ENCODE measurements at regions not wholly inside any gene's neighbourhood (a gene's known extent, or its start where the extent isn't known, plus 50 kb on each side); places are given as distances from the start of the nearest gene placed in this dataset.

DNA sequence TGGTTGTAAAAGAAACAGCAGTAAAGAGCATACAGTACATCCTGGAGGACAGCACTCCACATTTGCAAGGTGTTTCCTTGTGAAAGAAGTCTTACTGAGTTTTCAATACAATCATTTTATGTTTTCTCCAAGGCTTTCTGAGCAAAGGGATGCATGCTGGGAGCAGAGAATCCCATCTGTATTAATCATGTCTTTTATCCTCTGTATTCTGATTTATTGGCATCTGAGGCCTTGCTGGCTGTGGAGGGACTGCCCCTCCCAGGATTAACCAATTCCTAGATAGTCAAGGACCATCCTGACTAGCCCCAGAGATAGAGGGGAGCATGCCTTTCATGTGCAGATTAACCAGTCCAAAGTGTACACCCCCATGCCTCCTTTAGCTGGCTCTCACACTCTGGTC, 476.3 kb downstream of the SIPA1L2 start:
- H3K4me3 ChIP-seq (ENCODE audit: low read length) = no peak overlapping the region
- no peak for DNase-seq (ENCODE audit: low read depth)
- TF ChIP-seq, protein P1, sequence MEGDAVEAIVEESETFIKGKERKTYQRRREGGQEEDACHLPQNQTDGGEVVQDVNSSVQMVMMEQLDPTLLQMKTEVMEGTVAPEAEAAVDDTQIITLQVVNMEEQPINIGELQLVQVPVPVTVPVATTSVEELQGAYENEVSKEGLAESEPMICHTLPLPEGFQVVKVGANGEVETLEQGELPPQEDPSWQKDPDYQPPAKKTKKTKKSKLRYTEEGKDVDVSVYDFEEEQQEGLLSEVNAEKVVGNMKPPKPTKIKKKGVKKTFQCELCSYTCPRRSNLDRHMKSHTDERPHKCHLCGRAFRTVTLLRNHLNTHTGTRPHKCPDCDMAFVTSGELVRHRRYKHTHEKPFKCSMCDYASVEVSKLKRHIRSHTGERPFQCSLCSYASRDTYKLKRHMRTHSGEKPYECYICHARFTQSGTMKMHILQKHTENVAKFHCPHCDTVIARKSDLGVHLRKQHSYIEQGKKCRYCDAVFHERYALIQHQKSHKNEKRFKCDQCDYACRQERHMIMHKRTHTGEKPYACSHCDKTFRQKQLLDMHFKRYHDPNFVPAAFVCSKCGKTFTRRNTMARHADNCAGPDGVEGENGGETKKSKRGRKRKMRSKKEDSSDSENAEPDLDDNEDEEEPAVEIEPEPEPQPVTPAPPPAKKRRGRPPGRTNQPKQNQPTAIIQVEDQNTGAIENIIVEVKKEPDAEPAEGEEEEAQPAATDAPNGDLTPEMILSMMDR (conservative IDR thresholded peaks at IDR 0.05; ENCODE audit: low read length) = no peak

DNA sequence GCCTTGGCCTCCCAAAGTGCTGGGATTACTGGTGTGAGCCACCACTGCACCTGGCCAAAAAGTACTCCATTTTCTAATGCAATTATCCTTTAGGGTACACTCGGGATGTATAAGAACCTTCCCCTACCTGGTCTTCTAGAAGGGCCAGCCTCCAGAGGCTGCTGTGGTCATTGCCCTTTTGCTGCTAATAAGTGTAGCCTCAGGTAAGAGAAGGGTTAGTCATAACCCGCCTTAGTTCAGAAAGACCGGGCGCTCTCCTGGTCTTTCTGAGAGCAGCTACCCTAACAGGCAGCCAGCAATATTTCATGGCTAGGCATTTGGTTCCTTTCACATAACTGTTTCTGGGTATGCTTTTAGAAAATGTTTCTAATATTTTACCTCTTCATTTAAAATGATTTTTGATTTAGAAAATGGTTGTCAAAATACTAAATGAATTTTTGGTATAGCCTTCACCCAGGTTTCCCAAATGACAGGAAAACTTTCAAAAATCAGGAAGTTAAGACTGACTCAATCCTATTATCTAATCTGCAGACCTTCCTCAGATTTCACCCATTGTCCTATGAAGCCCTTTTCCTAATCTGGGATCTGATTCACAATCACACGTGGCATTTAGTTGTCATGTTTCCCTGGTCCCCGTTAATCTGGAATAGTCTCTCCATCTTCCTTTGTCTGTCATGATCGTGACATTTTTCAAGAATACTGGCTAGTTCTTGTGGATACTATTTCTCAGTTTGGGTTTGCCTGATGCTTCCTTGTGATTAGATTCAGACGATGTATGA, 479.0 kb downstream of the SIPA1L2 start:
- DNase-seq (ENCODE audit: low read depth) = no peak
- H3K4me3 ChIP-seq (ENCODE audit: low read length) = no peak overlapping the region
- TF ChIP-seq, protein P1 (conservative IDR thresholded peaks at IDR 0.05; ENCODE audit: low read length) = no peak

DNA sequence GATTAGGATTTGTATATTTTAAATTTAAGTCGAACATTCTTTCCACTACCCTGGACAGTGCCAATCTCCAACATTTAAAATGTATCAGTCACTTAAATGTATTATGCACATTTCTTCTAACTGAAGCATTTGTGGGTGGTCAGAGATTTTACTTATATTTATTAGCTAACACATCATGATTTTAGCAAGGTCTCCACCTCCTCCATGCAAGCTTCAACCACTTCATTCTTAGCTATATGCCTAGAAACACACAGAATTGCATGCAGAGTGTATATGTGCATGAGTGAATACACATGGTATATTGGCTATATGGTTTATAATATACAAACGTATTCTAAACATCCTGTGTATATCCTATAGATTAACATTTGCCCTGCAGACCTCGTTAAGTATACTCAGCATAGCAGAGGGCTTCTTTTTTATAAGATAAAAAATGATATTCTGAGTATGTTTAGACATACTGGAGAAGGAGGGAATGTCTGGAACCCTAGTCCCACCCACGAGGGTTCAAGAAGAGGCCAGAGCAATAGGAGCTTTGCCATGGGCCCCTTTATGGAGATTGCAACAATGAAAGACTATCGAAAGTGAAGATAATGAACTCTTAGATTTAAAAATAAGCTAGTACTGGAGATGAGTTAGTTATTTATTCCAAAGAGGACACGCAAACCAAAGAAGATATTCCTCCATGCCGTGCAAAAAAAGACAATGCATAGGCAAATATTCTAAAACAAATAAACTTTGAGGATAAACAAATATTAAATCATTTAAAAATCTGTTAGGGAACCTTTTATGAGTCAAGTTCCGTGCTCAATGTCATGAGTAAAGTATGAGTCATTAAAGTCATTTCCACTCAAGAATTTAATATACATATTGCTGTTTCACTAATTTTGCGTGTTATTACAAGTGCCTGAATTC, 480.4 kb downstream of the SIPA1L2 start:
- no peak overlapping the region for H3K4me3 ChIP-seq (ENCODE audit: low read length)
- TF ChIP-seq, protein P1 (conservative IDR thresholded peaks at IDR 0.05; ENCODE audit: low read length) = no peak
- peak; percentile 25 for DNase-seq (ENCODE audit: low read depth)

DNA sequence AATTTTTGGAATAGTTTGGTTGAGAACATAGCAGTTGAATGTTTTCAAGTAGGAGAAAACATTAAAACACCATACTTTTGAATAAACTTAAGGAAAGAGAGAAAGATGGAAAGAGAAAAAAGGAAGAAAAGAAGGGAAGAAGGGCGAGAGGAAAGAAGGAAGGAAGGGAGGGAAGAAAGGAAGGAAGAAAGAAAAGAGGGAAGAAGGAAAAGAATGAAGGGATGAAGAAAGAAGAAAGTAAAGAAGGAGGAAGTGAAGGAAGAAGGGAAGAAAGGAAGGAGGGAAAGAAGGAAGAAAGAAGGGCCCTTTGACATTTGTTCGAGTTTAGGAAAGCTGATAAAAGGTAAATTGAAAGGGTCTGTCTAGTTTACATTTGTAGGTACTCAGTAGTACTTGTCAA, 482.7 kb downstream of the SIPA1L2 start:
- H3K4me3 ChIP-seq (ENCODE audit: low read length) = no peak overlapping the region
- TF ChIP-seq, protein P1 (conservative IDR thresholded peaks at IDR 0.05; ENCODE audit: low read length) = no peak
- no peak for DNase-seq (ENCODE audit: low read depth)

DNA sequence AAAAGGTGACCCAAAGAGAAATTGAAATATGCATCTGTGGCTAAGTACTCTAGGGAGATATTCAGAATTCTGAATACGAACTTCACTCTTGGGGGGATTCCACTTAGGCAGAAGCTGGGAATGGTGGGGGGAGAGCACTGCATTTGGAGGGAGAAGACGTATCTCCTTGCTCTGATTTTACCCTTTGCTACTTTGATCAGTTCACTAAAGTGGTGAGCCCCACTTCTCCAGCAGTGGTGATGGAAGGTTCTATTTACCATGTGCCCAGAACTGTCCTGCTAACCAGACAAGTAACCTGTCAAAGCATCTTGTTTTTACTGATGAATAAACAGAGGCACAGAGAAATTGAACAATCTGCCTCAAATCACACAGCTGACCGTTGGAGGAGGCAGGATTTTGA, 483.4 kb downstream of the SIPA1L2 start:
- H3K4me3 ChIP-seq (ENCODE audit: low read length) = no peak overlapping the region
- TF ChIP-seq, protein P1 (conservative IDR thresholded peaks at IDR 0.05; ENCODE audit: low read length) = no peak
- DNase-seq (ENCODE audit: low read depth) = no peak

DNA sequence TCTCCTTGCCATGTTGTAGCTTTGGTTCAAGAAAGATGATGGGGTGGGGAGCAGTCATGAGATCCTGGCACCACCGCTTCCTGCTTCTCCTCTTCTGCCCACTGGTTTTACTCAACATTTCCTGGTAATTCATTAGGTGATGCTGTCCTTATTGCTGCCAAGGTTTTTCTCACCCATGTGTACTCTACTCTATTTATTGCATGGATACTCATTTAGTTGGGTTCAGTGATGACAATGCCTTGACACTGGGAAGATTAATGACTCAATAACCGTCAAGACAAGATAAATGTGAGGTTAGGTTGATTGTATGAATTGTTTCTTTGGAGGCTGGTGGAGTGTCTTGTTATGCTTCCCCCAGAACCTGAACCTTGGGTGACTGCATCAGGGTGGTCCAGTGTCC, 484.2 kb downstream of the SIPA1L2 start:
- TF ChIP-seq, protein P1 (conservative IDR thresholded peaks at IDR 0.05; ENCODE audit: low read length) = no peak
- no peak overlapping the region for H3K4me3 ChIP-seq (ENCODE audit: low read length)
- DNase-seq (ENCODE audit: low read depth) = no peak
